B cell (primary cell): ENCODE measurements at regions not wholly inside any gene's neighbourhood (a gene's known extent, or its start where the extent isn't known, plus 50 kb on each side); places are given as distances from the start of the nearest gene placed in this dataset.

Source experiments
- ATAC-seq: fragments of 200-7000 bp; cut with Tn5 transposase; one replicate; pipeline ENCODE4 v1.10.0; 2021; ENCODE audit warnings: low read depth, mild to moderate bottlenecking, moderate number of reproducible peaks, moderate library complexity
- CTCF ChIA-PET: fragments of 350-600 bp; sonication (Branson Sonifier 250); formaldehyde crosslinking; loops from one replicate; lab custom pipeline; 2021; ENCODE audit warnings: antibody characterized with exemption, inconsistent platforms; lab: Charles Lee
- POLR2A ChIA-PET: fragments of 350-600 bp; sonication (Branson Sonifier 250); formaldehyde crosslinking; loops from one replicate; lab custom pipeline; 2021; ENCODE audit warnings: antibody characterized with exemption; lab: Charles Lee
- DNase-seq: peaks from one replicate; pipeline ENCODE4 v3.0.0; 2013
- H2AFZ ChIP-seq: 2 replicates; pipeline ENCODE4 v1.6.1; 2012; ENCODE audit warnings: mild to moderate bottlenecking, low read depth, low read length; ENCODE audit not compliant: insufficient read depth, poor library complexity, severe bottlenecking
- H3K27ac ChIP-seq, 2 donors: 1 replicate in 1 of 2; 2 replicates in 1 of 2; pipeline ENCODE4 v1.5.1; 2012 to 2013; ENCODE audit warnings: low read length in 2 of 2, mild to moderate bottlenecking in 2 of 2, moderate library complexity in 1 of 2
- H3K27me3 ChIP-seq, 4 experiments: fragments of 200-600 bp in 1 of 4; sonication (generic) in 1 of 4; replicated peaks in 1 of 4; 1 replicate in 2 of 4; 2 replicates in 2 of 4; pipeline versions ENCODE4 v1.6.1 to v1.7.0; 2013 to 2016; ENCODE audit warnings: low read length in 3 of 4, mild to moderate bottlenecking in 2 of 4, mixed read lengths in 1 of 4, moderate library complexity in 1 of 4; ENCODE audit not compliant: insufficient read depth in 4 of 4, control insufficient read depth in 3 of 4; ENCODE audit errors: control extremely low read depth in 1 of 4
- H3K36me3 ChIP-seq, 2 experiments: replicated peaks in 1 of 2; 1 replicate in 1 of 2; 2 replicates in 1 of 2; pipeline versions ENCODE4 v1.6.1 to v1.7.1; 2013; ENCODE audit warnings: low read length in 1 of 2; ENCODE audit not compliant: insufficient read depth in 2 of 2, control insufficient read depth in 1 of 2; ENCODE audit errors: control extremely low read depth in 1 of 2, extremely low read depth in 1 of 2
- H3K4me1 ChIP-seq, 2 donors: fragments of 200-600 bp in 1 of 2; sonication (generic) in 1 of 2; 1 replicate in 1 of 2; 2 replicates in 1 of 2; pipeline versions ENCODE4 v1.5.1 to v1.6.1; 2013 to 2017; ENCODE audit warnings: low read length in 2 of 2; ENCODE audit not compliant: control insufficient read depth in 2 of 2, insufficient read depth in 2 of 2
- H3K4me2 ChIP-seq: replicated peaks from 2 replicates; pipeline ENCODE3; 2012; ENCODE audit warnings: mild to moderate bottlenecking, low read depth, low read length; ENCODE audit not compliant: poor library complexity, severe bottlenecking
- H3K4me3 ChIP-seq, 5 experiments: fragments of 200-600 bp in 1 of 5; sonication (generic) in 1 of 5; 1 replicate in 3 of 5; 2 replicates in 2 of 5; pipeline versions ENCODE4 v1.5.1 to v1.7.0; 2011 to 2016; ENCODE audit warnings: low read length in 4 of 5, mild to moderate bottlenecking in 4 of 5, low read depth in 2 of 5, control low read depth in 1 of 5, moderate library complexity in 1 of 5; ENCODE audit not compliant: insufficient read depth in 1 of 5; ENCODE audit errors: control extremely low read depth in 1 of 5, extremely low read depth in 1 of 5
- H3K79me2 ChIP-seq: fragments of 200-600 bp; sonication (generic); one replicate; pipeline ENCODE4 v1.6.0; 2016; ENCODE audit warnings: low read length; ENCODE audit not compliant: control insufficient read depth, insufficient read depth
- H3K9ac ChIP-seq: fragments of 200-600 bp; sonication (generic); 2 replicates; pipeline ENCODE4 v1.6.1; 2017; ENCODE audit warnings: mild to moderate bottlenecking, low read length, moderate library complexity
- H3K9me3 ChIP-seq, 3 donors: one replicate each; pipeline versions ENCODE4 v1.6.1 to v1.7.1; 2013; ENCODE audit warnings: low read length in 2 of 3; ENCODE audit not compliant: control insufficient read depth in 2 of 3, insufficient read depth in 1 of 3; ENCODE audit errors: control extremely low read depth in 1 of 3
- H4K20me1 ChIP-seq: 2 replicates; pipeline ENCODE4 v1.6.0; 2012; ENCODE audit warnings: mild to moderate bottlenecking, low read length; ENCODE audit not compliant: insufficient read depth, control insufficient read depth, poor library complexity, severe bottlenecking
- H3K27ac Mint-ChIP-seq: one replicate; pipeline ENCODE4 v1.8.0; 2021; ENCODE audit warnings: mixed read lengths
- H3K27me3 Mint-ChIP-seq: one replicate; pipeline ENCODE4 v1.8.0; 2021; ENCODE audit warnings: mixed read lengths
- H3K4me1 Mint-ChIP-seq: one replicate; pipeline ENCODE4 v1.8.0; 2021; ENCODE audit warnings: mixed read lengths
- H3K4me3 Mint-ChIP-seq: one replicate; pipeline ENCODE4 v1.8.0; 2021; ENCODE audit warnings: mixed read lengths
- H3K9me3 Mint-ChIP-seq: one replicate; pipeline ENCODE4 v1.8.0; 2022; ENCODE audit warnings: mixed read lengths; ENCODE audit not compliant: insufficient read depth
- CTCF ChIP-seq: fragments of 200-600 bp; IDR thresholded peaks from one replicate; pipeline ENCODE4 v1.8.0; 2022; ENCODE audit warnings: antibody characterized with exemption, mild to moderate bottlenecking
- EZH2 ChIP-seq: IDR thresholded peaks from 2 replicates; pipeline ENCODE4 v1.6.1; 2012; ENCODE audit warnings: borderline replicate concordance, low read depth, mild to moderate bottlenecking, moderate library complexity, low read length; ENCODE audit not compliant: insufficient read depth, poor library complexity, severe bottlenecking
- WGBS: methylation state at CpG from one replicate; pipeline ENCODE4 v1.1.5; 2013; ENCODE audit warnings: missing lambda C conversion rate; ENCODE audit not compliant: insufficient coverage; 5-methylcytosine and 5-hydroxymethylcytosine counted together
- intact Hi-C: fragments of 100-400 bp; cut with micrococcal nuclease; formaldehyde crosslinking; loops from one replicate; pipeline ENCODE4 v1.10.0; 2022

- intact Hi-C loops, result no loop called here
- no peak for ATAC-seq
Observed at GRCh38 chr16:62899737-62900136, 863.5 kb upstream of the CDH8 start.

GRCh38 chr16:62889097-62889496 is 852.9 kb upstream of the CDH8 start:
- WGBS, result no CpG with 5 or more reads among the region's 2 CpGs

More at GRCh38 chr16:62899737-62900136, 863.5 kb upstream of the CDH8 start:
- no peaks in the 10 kb centered on the region for H3K27me3 Mint-ChIP-seq
- Histone ChIP-seq H4K20me1 (no peaks in the 10 kb centered on the region), H3K4me2 (no peak overlapping the region), H3K27me3 (no peaks in the 10 kb centered on the region), H3K27ac (no peak overlapping the region), H3K9ac (no peak overlapping the region), H3K4me3 (no peak overlapping the region), H3K9me3 (no peaks in the 10 kb centered on the region), H3K4me1 (no peaks in the 10 kb centered on the region), H2AFZ (no peak overlapping the region), H3K79me2 (no peaks in the 10 kb centered on the region), H3K36me3 (no peaks in the 10 kb centered on the region)
- no peak overlapping the region for H3K27ac Mint-ChIP-seq
- WGBS, result 89% methylated on average over 1 of the region's 1 CpG
- peaks cover 5% of the 10 kb centered on the region for H3K9me3 Mint-ChIP-seq
- ChIA-PET POLR2A (no interaction called here), CTCF (no interaction called here)
- TF ChIP-seq CTCF, result no peak
- TF ChIP-seq EZH2, result no peak
- no peaks in the 10 kb centered on the region for H3K4me1 Mint-ChIP-seq
- H3K4me3 Mint-ChIP-seq, result no peak overlapping the region
- no peak for DNase-seq

More at GRCh38 chr16:62889097-62889496, 852.9 kb upstream of the CDH8 start:
- ChIA-PET CTCF (no interaction called here), POLR2A (no interaction called here)
- Histone ChIP-seq H3K27ac (no peak overlapping the region), H3K9ac (no peak overlapping the region), H3K27me3 (no peaks in the 10 kb centered on the region), H3K36me3 (no peaks in the 10 kb centered on the region), H3K4me3 (no peak overlapping the region), H3K79me2 (no peaks in the 10 kb centered on the region), H3K4me2 (no peak overlapping the region), H4K20me1 (no peaks in the 10 kb centered on the region), H2AFZ (no peak overlapping the region), H3K4me1 (no peaks in the 10 kb centered on the region), H3K9me3 (peaks cover 0 to 9% (median 0%) of the 10 kb centered on the region in 3 donors)
- TF ChIP-seq CTCF (no peak), EZH2 (no peak)
- DNase-seq (no peak), ATAC-seq (no peak)
- no peak overlapping the region for H3K27ac Mint-ChIP-seq
- H3K4me1 Mint-ChIP-seq, result no peaks in the 10 kb centered on the region
- peaks cover 5% of the 10 kb centered on the region for H3K9me3 Mint-ChIP-seq
- intact Hi-C loops, result no loop called here
- no peaks in the 10 kb centered on the region for H3K27me3 Mint-ChIP-seq
- no peak overlapping the region for H3K4me3 Mint-ChIP-seq
